ENCODE measurements at regions not wholly inside any gene's neighbourhood (a gene's known extent, or its start where the extent isn't known, plus 50 kb on each side); places are given as distances from the start of the nearest gene placed in this dataset.

DNA sequence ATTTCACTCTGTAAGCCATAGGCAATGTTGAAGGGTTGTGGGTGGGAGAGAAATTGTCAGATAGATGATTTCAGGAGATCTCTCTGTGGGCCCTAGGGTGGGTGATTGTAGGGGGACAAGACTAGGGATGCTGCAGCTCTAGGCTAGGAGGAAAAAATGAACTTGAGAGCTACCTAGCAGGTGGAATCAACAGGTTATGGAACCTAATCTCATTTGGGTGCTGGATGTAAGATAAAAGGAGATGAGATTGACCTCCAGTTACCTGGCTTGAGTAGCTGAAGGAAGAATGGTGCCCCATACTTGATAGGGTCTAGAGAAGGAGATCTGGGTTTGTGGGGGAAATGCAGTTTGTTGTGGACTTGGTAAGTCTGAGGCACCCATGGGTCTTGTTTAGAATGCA lies 396.5 kb downstream of the RRAGC start:
- DNase-seq (ENCODE audit: low read depth): no peak
- no peak overlapping the region for H3K4me3 ChIP-seq (ENCODE audit: low read depth, low read length)

DNA sequence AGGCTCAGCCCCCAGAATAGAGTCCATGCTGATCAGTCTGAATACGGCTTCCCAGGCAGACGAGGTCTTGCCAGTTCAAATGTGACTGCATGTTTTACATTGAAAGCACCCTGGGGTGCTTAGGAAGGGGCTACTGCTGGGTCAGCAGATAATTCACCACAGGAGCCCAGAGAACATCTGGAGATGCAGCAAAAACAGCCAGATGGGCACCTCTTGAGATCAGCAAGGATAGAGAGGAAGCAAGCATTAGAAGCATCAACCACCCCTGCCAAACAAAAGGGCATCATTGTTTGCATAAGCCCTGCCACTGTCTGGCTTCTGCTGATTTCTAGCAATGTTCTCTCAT lies 403.1 kb downstream of the RRAGC start:
- no peak overlapping the region for H3K4me3 ChIP-seq (ENCODE audit: low read depth, low read length)
- DNase-seq (ENCODE audit: low read depth): no peak

DNA sequence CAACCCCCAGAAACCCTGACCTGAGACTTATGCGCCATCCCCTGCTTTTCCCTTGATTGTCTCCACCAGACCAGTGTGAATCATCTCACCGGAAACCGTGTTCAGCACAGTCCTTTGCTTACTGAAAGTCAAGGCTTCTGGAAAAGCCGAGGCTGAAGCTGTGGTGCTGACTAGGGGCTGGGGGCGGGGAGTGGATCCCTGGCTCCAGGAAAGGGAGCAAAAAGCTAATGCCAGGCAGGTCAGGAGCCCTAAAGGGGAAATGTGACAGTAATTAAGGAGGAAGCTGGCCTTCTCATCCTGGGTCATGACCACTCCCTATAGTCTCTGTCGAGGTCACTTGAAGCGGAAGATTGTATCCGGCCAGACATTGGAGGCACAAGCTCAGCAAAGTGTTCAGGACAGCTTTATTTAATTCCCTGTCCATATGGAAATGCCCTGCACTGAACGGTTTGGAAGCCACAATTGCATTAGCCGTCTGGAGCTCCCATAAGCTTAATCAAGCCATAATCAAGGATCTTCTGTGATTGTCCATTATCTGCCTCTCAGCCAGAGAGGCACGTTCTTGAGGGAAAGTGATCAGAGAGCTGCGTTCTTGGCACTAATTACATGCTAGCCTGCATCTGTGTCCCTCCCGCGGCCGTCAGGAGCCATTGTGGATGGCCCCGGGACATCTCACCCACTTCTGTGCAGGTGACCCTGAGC lies 403.6 kb downstream of the RRAGC start:
- no peak overlapping the region for H3K4me3 ChIP-seq (ENCODE audit: low read depth, low read length)
- DNase-seq (ENCODE audit: low read depth): no peak

DNA sequence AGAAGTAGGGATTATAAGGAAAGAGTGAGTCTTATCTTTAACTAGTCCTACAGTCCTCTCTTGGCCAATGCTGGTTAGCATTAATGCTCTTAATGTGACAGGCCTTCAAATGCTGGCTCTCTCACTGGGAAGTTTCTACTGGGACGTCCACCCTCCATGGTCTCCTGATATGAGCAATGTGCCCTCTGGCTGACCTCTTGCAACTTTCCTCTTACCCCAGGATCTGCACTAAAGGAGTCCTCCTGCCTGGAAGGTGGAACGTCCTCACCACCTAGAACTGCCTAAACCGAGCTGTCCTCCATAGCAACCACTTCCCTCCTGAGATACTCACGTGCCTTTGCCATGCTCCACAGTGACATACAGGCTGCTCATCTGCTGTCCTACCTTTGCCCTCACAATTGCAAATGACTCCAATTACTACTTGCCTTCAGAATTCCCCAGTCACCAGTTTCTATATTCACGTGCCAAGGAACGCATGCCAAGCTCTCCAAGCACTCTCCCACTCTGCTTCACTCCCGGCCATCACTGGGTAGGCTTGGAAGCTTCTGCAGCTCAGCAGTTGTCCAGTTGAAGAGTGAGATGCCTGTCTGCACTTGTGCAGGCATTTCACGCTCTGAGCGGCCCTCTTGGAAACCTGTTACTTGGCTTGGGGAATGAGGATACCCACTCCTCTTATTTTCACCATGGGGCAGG lies 404.7 kb downstream of the RRAGC start:
- H3K4me3 ChIP-seq (ENCODE audit: low read depth, low read length): no peak overlapping the region
- no peak for DNase-seq (ENCODE audit: low read depth)

DNA sequence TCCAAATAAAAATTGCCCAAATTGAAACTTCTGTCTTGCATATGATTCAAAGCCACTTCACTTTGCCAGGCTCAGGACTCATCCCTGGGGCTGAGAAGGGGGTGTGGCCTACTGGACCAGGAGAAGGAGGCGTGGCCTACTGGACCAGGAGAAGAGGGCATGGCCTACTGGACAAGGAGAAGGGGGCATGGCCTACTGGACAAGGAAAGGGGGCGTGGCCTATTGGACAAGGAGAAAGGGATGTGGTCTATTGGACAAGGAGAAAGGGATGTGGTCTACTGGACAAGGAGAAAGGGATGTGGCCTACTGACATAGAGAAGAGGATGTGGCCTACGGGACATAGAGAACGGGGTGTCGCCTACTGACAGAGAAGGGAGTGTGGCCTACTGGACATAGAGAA lies 405.3 kb downstream of the RRAGC start:
- no peak overlapping the region for H3K4me3 ChIP-seq (ENCODE audit: low read depth, low read length)
- DNase-seq (ENCODE audit: low read depth): no peak

DNA sequence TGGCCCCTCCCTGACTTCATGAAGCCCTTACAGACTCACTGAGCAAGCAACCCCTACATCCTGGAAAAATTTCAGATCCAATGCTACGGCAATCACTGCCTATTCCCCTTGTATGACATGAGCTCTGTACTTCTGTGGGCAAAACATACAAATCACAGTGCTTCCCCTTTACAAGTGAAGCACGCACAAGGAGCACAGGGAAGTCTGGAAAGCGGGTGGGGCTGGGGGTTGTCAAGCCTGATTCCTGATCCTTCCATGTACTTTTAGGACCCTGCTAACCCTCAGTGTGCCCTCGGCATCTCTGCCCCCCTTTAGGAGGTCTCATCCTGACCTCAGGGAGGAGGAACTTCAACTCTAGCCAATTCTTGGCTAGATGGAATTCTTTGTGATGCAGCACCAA lies 405.7 kb upstream of the POU3F1 start:
- DNase-seq (ENCODE audit: low read depth): no peak

DNA sequence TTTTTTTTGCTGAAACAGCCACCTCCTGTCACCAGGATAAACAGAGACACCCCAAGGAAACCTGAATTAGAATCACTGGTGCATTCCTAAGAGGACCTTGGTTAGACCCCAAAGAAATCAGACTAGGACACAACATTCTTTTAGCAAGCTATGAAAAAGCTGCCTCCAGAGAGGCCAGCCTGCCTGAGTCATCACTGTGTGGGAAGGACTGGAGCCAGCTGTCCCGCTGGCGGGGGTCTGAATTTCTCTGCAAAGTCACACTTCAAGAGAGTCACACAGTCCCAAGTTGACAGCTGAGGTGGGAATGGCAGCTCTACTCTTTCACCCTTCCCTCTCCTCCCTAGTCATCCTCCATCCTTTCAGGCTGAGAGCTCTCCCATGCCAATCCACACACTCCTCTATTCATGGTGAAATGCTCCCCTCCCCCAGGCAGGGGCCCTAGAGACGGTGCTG lies 405.0 kb upstream of the POU3F1 start:
- DNase-seq (ENCODE audit: low read depth): peak; percentile 28

More for the DNA sequence above, 405.7 kb upstream of the POU3F1 start:
- H3K4me3 ChIP-seq (ENCODE audit: low read depth, low read length): no peak overlapping the region

DNA sequence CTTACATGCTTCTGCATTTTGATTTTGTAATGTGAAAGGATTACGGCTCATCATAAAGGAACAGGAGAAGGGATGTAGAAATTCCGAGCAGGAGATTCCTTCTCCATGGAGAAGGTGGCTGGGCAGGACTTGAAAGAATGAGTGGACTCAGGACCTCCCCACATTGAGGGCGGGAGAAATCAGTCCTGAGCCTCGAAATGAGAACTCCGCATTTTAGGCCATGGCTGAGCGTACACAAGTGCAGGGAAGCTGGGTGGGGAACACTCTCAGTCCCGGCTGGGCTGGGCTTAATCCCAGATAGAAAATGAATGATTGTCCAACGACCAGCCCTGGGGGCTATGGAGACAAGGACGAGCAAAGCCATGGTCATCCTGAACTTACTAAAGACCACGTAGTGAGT lies 402.3 kb upstream of the POU3F1 start:
- no peak for DNase-seq (ENCODE audit: low read depth)
- no peak overlapping the region for H3K4me3 ChIP-seq (ENCODE audit: low read depth, low read length)

More for the DNA sequence above, 405.0 kb upstream of the POU3F1 start:
- H3K4me3 ChIP-seq (ENCODE audit: low read depth, low read length): no peak overlapping the region

DNA sequence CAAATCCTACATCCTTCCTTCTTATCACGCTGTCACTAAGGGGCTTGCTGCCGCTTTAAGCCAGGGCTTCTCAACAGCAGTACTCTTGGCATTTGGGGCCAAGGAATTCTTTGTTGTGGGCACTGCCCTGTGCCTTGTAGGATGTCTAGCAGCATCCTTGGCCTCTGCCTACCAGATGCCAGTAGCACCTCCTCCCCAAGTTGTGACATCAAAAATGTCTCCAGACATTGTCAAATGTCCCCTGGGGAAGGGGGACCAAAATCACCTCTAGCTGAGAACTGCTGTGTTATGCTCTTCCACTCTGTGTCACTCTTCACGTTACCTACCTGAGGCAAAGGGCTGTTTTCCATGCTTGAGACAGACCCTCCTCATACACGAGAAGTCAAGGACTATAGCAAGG lies 400.3 kb upstream of the POU3F1 start:
- no peak overlapping the region for H3K4me3 ChIP-seq (ENCODE audit: low read depth, low read length)
- DNase-seq (ENCODE audit: low read depth): no peak

DNA sequence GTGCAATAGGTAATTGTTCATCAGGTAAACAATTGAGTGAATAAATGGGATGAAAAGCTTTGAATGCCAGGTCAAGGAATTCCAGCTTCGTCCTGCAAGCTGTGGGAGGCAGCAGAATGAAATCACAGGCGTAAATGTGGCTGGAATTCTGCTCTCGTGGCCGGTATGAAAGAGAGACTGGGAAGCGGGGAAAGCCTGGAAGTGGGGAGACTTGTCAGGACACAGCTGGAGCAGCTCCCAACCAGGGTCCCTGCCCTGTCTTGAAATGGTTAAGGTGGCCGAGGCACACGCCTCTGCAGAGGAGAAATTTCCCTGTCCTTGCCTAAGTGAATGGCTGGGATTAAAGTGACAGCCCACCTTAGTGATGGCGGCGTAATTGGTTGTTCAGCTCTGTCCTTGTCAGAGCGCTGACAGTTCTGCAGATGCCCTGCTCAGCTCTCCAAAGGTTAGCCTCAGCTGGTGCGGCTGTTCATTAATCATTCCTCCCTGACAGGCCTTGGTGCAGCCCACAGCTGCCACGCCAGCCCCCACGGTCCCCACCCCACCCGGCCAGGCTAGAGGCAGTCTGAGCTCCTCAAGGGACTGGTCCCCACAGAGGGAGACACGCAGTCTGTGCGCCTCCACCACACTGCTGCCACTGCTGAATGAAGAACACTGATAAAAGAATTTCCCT lies 398.3 kb upstream of the POU3F1 start:
- no peak for DNase-seq (ENCODE audit: low read depth)
- H3K4me3 ChIP-seq (ENCODE audit: low read depth, low read length): no peak overlapping the region

DNA sequence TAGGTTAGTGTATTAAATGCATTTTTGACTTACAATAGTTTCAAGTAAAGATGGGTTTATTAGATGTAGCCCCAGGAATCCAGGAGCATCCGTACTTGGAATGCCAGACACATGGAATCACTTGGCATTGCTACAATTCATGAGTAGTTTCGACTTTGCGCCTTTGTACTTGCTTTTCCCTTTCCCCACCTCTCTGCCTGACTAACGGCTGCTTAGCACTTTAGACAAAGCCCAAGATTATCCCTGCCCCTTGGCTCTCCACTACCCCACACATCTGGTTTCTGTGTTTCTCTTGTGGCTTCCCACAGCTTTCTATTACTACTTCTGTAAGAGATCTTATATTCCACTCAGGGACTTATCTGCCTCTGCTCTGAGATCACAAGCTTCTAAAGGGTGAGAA lies 397.7 kb upstream of the POU3F1 start:
- no peak overlapping the region for H3K4me3 ChIP-seq (ENCODE audit: low read depth, low read length)
- peak; percentile 10 for DNase-seq (ENCODE audit: low read depth)

DNA sequence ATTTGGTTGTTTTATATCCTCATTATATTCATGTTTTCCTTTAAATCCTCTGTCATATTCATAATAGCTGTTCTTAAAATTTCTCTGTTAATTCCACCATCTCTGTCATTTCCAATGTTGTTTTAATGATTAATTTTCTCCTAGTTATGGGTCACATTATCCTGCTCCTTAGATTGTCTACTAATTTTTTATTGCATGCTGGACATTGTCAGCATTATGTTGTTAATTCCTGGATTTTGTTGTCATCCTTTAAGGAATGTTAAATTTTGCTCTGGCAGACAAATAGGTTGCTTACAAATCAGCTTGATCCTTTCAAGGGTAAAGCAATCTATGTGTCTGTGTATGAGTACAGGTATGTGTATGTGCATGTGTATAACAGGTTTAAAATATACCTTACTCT lies 393.8 kb upstream of the POU3F1 start:
- no peak overlapping the region for H3K4me3 ChIP-seq (ENCODE audit: low read depth, low read length)
- DNase-seq (ENCODE audit: low read depth): no peak

DNA sequence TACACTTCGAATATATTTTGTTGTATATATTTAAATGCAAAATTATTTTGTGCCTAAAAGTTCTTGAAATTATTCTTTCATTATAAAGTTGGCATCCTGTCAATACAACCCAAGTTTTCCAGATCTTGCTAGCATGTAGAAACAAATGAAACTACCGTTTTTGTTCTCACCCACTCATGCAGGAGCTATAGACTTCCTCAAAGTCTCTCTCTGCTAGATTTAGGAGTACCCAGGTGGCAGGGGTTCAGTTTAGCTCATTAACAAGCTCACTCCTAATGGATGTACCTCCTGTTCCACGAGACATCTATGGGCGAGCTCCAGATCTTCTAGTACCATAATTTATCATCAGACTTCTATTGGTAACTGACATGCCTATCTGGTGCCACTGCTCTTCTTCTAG lies 390.2 kb upstream of the POU3F1 start:
- DNase-seq (ENCODE audit: low read depth): no peak

DNA sequence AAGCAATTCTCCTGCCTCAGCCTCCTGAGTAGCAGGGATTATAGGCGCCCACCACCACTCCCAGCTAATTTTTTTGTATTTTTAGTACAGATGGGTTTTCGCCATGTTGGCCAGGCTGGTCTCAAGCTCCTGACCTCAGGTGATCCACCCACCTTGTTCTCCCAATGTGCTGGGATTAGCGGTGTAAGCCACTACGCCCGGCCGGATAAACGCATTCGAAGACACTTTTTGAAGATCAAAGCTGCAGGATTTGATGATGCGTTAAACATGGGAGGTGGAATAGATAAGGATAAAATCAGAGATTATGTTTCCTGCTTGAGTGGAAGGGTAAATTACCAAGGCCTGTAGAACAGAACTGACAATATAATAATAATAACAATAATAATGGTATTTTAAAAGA lies 389.4 kb upstream of the POU3F1 start:
- H3K4me3 ChIP-seq (ENCODE audit: low read depth, low read length): no peak overlapping the region
- no peak for DNase-seq (ENCODE audit: low read depth)

More for the DNA sequence above, 390.2 kb upstream of the POU3F1 start:
- no peak overlapping the region for H3K4me3 ChIP-seq (ENCODE audit: low read depth, low read length)

DNA sequence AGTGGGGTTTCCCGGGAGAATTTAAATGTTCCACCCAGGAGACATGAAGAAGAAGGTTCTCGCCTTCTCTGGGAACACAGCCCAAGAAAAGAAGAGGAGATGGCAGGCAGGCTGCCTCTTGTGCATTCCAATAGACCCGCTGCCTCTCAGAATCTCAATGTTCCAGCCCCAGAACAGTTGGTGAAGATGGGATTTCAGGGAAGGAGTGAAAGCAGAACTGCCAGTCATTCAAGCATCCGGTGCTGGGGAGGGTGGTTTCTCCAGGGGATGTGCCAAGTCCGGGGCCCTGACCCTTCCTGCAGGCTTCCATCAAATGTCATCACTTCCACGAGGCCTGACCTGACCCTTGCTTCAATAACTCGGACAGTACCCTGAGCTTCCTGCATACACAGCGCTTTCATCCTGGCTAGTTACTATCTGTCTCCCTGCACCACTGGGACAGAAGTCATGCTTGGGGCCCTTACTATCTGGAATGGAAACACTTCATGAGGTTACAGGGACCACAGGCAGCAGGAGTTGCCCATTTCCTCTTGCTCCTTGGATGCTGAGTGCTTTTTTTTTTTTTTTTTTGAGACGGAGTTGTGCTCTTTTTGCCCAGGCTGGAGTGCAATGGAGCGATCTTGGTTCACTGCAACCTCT lies 386.6 kb upstream of the POU3F1 start:
- no peak for DNase-seq (ENCODE audit: low read depth)
- H3K4me3 ChIP-seq (ENCODE audit: low read depth, low read length): no peak overlapping the region

DNA sequence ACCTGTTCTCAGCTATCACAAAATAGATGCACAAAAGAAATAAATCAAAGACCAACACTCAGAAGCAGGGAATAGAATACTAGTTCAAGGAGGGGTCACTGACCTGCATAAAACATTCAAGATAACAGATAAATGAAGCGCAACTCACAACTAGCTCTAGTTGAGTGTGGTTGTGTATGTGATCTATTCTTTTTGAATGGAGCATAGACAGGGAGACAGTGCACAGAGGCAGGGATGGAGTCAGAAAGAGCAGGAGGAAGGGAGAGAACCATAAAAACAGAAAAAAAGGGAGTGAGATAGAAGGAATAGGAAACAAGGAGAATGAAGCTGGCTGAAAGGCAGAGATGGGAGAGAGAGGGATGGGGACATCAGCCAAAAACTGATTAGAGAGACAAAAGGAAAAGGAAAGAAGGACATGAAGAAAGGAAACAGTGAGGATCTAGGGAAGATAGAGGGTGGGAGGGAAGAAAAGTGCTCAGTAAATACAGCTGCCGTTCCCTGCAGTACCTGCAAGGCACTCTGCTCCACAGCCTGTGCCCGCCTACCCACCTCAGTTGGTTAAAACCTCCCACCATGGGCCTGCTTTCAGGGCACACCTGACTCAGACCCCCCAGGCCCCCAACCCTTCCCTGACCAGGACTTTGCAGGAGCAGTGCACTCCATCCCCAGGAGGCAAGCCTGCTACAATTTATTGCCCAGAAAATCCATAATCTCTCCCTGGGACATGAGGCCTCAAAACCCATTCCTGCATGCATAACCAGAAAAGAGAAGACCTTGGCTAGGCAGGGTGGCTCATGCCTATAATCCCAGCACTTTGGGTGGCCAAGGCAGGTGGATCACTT lies 385.2 kb upstream of the POU3F1 start:
- no peak for DNase-seq (ENCODE audit: low read depth)
- H3K4me3 ChIP-seq (ENCODE audit: low read depth, low read length): no peak overlapping the region

DNA sequence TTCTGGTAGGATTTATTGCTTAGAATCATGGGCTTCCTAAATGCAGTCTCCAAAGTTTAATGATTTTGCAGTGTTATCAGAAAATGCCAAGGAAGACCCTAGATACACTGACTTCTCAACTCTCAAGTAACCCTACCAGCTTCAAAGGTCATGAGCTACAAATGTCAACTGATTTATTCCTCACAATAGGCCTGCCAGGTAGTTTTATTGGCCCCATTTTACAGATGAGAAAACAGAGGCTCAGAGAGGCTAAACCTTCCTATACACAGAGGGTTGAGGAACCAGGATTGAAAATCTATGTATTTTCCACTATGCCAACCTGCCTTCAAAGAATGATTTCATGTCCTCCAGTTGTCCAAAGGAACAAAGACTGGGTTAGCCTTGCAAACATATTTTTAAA lies 384.4 kb upstream of the POU3F1 start:
- DNase-seq (ENCODE audit: low read depth): no peak
- H3K4me3 ChIP-seq (ENCODE audit: low read depth, low read length): no peak overlapping the region

DNA sequence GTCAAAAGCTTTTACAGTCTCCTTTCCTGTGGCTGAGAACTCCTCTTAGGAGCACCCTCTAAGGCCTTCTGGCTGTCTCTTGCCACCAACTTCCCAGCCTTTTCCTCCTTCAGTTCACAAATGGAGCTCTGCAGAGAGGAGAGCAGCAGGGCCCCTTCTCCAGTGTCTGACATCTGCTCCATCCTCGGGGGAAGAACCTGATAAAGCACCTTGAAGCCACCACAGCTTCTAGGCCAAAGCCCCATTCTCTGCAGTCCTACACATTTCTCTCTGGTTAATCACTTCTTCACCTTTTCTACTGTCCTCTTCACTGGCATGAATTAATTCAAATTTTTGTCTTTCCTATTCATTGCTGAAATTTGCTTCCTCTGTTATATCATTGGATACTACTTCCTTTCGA lies 378.1 kb upstream of the POU3F1 start:
- no peak for DNase-seq (ENCODE audit: low read depth)

DNA sequence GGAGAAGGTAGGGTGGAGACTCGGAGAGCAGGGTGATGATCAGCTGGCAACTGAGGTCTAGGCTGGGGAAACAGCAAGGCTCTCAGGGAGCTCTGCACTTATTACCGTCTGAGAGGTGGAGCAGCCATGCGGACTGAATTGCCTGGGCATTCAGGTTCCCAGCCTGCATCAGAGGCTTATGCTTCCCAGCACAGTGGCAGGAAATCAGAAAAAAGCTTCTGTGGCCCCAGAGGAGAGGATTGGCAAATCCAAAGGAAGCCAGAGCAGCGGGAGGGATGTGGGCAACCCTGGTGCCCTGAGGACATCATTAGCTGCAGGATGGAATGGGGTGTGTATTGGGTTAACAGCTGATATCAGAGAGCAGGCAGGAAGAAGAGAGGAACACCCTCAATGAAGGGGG lies 374.1 kb upstream of the POU3F1 start:
- H3K4me3 ChIP-seq (ENCODE audit: low read depth, low read length): no peak overlapping the region
- DNase-seq (ENCODE audit: low read depth): no peak

More for the DNA sequence above, 378.1 kb upstream of the POU3F1 start:
- H3K4me3 ChIP-seq (ENCODE audit: low read depth, low read length): no peak overlapping the region

Measured in skeletal muscle cell (primary cell).